Hepatocyte (in vitro differentiated cells): ENCODE measurements at regions not wholly inside any gene's neighbourhood (a gene's known extent, or its start where the extent isn't known, plus 50 kb on each side); places are given as distances from the start of the nearest gene placed in this dataset.
A peak's percentile ranks its signal among the peaks of the same experiment; 100 is the strongest.

Experiments
- DNase-seq: peaks from one replicate; pipeline ENCODE4 v3.0.0-alpha.2; 2016; ENCODE audit warnings: low spot score
- H2AFZ ChIP-seq: fragments of 200-600 bp; sonication (generic); 2 replicates; pipeline ENCODE4 v1.6.0; 2016; ENCODE audit warnings: antibody characterized with exemption, mild to moderate bottlenecking
- H3K27ac ChIP-seq: fragments of 200-600 bp; sonication (generic); 2 replicates; pipeline ENCODE4 v1.5.1; 2016; ENCODE audit warnings: mild to moderate bottlenecking
- H3K27me3 ChIP-seq: fragments of 200-600 bp; sonication (generic); 2 replicates; pipeline ENCODE4 v1.6.1; 2016
- H3K36me3 ChIP-seq: fragments of 200-600 bp; sonication (generic); replicated peaks from 2 replicates; pipeline ENCODE4 v1.5.1; 2016; ENCODE audit warnings: low read depth; ENCODE audit not compliant: insufficient read depth
- H3K4me1 ChIP-seq: fragments of 200-600 bp; sonication (generic); 2 replicates; pipeline ENCODE4 v1.5.1; 2016; ENCODE audit warnings: mild to moderate bottlenecking, moderate library complexity; ENCODE audit not compliant: insufficient read depth
- H3K4me2 ChIP-seq: fragments of 200-600 bp; sonication (generic); 2 replicates; pipeline ENCODE4 v1.6.0; 2016
- H3K4me3 ChIP-seq: fragments of 200-600 bp; sonication (generic); 2 replicates; pipeline ENCODE4 v1.5.1; 2016; ENCODE audit warnings: mild to moderate bottlenecking
- H3K79me2 ChIP-seq: fragments of 200-600 bp; sonication (generic); 2 replicates; pipeline ENCODE4 v1.6.0; 2017; ENCODE audit warnings: mild to moderate bottlenecking
- H3K9me2 ChIP-seq: fragments of 200-600 bp; sonication (generic); replicated peaks from 2 replicates; pipeline ENCODE4 v1.6.0; 2017; ENCODE audit warnings: mild to moderate bottlenecking; ENCODE audit not compliant: insufficient read depth
- H3K9me3 ChIP-seq: fragments of 200-600 bp; sonication (generic); 2 replicates; pipeline ENCODE4 v1.5.1; 2016; ENCODE audit warnings: low read depth, mild to moderate bottlenecking
- H4K20me1 ChIP-seq: fragments of 200-600 bp; sonication (generic); 2 replicates; pipeline ENCODE4 v1.6.0; 2016; ENCODE audit warnings: mild to moderate bottlenecking; ENCODE audit not compliant: insufficient read depth, poor library complexity, severe bottlenecking
- CTCF ChIP-seq: fragments of 200-600 bp; sonication (generic); IDR thresholded peaks from 2 replicates; pipeline ENCODE4 v1.5.1; 2016; ENCODE audit warnings: antibody characterized with exemption, mild to moderate bottlenecking; ENCODE audit not compliant: poor library complexity
- EZH2 ChIP-seq: fragments of 200-600 bp; sonication (generic); IDR thresholded peaks from 2 replicates; pipeline ENCODE4 v1.6.1; 2016; ENCODE audit warnings: antibody characterized with exemption, mild to moderate bottlenecking, borderline replicate concordance
- EZH2phosphoT487 ChIP-seq: fragments of 200-600 bp; sonication (generic); IDR thresholded peaks from one replicate; pipeline ENCODE4 v1.6.1; 2018; ENCODE audit warnings: antibody characterized with exemption, mild to moderate bottlenecking, low read depth, moderate library complexity; ENCODE audit not compliant: unreplicated experiment, severe bottlenecking
- WGBS: methylation state at CpG from one replicate; pipeline ENCODE4 v1.1.6; 2016; ENCODE audit warnings: low lambda C conversion rate; ENCODE audit errors: missing lambda C conversion rate; 5-methylcytosine and 5-hydroxymethylcytosine counted together

- Histone ChIP-seq H2AFZ (no peak overlapping the region), H3K9me2 (no peaks in the 10 kb centered on the region), H3K36me3 (no peaks in the 10 kb centered on the region), H3K4me2 (no peak overlapping the region), H3K27ac (no peak overlapping the region), H3K9me3 (no peaks in the 10 kb centered on the region), H3K4me1 (no peaks in the 10 kb centered on the region), H4K20me1 (no peaks in the 10 kb centered on the region), H3K27me3 (no peaks in the 10 kb centered on the region), H3K79me2 (no peaks in the 10 kb centered on the region), H3K4me3 (no peak overlapping the region)
- WGBS: 49% methylated on average over 3 of the region's 3 CpGs
- TF ChIP-seq EZH2phosphoT487 (no peak), CTCF (peak; percentile 34)
- DNase-seq: peak; percentile 41
Observed at GRCh38 chr1:199954699-199955098, 72.8 kb upstream of the NR5A2 start.

- TF ChIP-seq EZH2 (no peak), EZH2phosphoT487 (no peak), CTCF (no peak)
- H3K36me3 ChIP-seq: no peaks in the 10 kb centered on the region
- no peak for DNase-seq
- no peaks in the 10 kb centered on the region for H3K27me3 ChIP-seq
- no peaks in the 10 kb centered on the region for H4K20me1 ChIP-seq
- H3K9me3 ChIP-seq: no peaks in the 10 kb centered on the region
- H3K4me3 ChIP-seq: no peak overlapping the region
- no peak overlapping the region for H3K4me2 ChIP-seq
- no peak overlapping the region for H2AFZ ChIP-seq
- no peaks in the 10 kb centered on the region for H3K4me1 ChIP-seq
- H3K9me2 ChIP-seq: no peaks in the 10 kb centered on the region
- H3K79me2 ChIP-seq: no peaks in the 10 kb centered on the region
- H3K27ac ChIP-seq: no peak overlapping the region
- 65% methylated on average over 4 of the region's 4 CpGs for WGBS
Observed at GRCh38 chr1:199955235-199955634, 72.3 kb upstream of the NR5A2 start.

- Histone ChIP-seq H3K4me3 (no peak overlapping the region), H2AFZ (no peak overlapping the region), H3K27ac (no peak overlapping the region), H3K27me3 (no peaks in the 10 kb centered on the region), H4K20me1 (no peaks in the 10 kb centered on the region), H3K36me3 (no peaks in the 10 kb centered on the region), H3K79me2 (no peaks in the 10 kb centered on the region), H3K9me3 (no peaks in the 10 kb centered on the region), H3K4me1 (no peaks in the 10 kb centered on the region), H3K9me2 (no peaks in the 10 kb centered on the region), H3K4me2 (no peak overlapping the region)
- DNase-seq: peak; percentile 37
- 34% methylated on average over 4 of the region's 4 CpGs for WGBS
- peak; percentile 12 for TF ChIP-seq CTCF
- no peak for TF ChIP-seq EZH2
- no peak for TF ChIP-seq EZH2phosphoT487
Observed at GRCh38 chr1:199956005-199956404, 71.5 kb upstream of the NR5A2 start.

DNA sequence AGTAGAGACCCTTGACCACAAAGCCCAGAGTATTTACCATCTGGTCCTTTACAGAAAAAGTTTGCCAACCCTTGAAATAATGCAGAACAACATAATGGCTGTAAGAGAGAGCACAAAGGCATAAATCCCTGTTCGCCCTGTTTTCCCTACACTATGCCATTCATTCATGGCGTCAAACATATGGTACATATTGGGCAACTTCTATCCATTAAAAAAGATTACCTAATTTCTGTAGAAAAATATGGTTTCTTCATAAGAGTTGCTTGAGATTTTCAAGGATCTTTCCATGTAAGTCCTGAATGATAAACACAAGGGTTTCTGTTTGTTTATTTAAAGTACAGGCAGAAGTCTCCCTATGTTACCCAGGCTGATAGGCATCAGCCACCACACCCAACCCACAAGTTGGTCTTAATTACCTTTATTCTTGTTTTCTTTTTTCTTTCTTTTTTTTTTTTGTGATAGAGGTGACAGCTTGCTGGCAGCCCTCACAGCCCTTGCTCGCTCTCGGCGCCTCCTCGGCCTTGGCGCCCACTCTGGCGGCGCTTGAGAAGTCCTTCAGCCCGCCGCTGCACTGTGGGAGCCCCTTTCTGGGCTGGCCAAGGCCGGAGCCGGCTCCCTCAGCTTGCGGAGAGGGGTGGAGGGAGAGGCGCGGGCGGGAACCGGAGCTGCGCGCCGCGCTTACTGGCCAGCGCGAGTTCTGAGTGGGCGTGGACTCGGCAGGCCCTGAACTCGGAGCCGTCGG lies 68.3 kb upstream of the NR5A2 start:
- H2AFZ ChIP-seq: no peak overlapping the region
- H4K20me1 ChIP-seq: no peaks in the 10 kb centered on the region
- no peak for DNase-seq
- H3K9me3 ChIP-seq: no peaks in the 10 kb centered on the region
- no peaks in the 10 kb centered on the region for H3K4me1 ChIP-seq
- H3K4me3 ChIP-seq: no peak overlapping the region
- no peaks in the 10 kb centered on the region for H3K79me2 ChIP-seq
- WGBS: 96% methylated on average over 15 of the region's 29 CpGs
- no peaks in the 10 kb centered on the region for H3K36me3 ChIP-seq
- TF ChIP-seq CTCF (no peak), EZH2phosphoT487 (no peak)
- H3K4me2 ChIP-seq: no peak overlapping the region
- H3K9me2 ChIP-seq: no peaks in the 10 kb centered on the region
- H3K27ac ChIP-seq: no peak overlapping the region
- no peaks in the 10 kb centered on the region for H3K27me3 ChIP-seq
